ENCODE measurements at regions not wholly inside any gene's neighbourhood (a gene's known extent, or its start where the extent isn't known, plus 50 kb on each side); places are given as distances from the start of the nearest gene placed in this dataset.

DNA sequence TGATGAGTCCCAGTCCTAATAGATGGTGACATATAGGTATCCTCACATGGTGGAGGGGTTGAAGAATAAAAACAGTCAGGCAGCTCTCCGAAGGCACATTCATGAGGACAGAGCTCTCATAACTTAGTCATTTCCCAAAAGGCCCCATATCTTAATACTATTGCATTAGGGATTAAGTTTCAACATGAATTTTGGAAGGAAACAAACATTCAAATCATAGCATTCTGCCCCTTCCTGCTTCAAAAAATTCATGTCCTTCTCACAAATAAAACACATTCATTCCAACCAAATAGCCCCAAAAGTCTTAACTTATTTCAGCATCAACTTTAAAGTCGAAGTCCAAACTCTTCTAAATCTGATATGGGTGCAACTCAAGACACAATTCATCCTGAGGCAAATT lies 277.2 kb upstream of the NR4A3 start:
- TF ChIP-seq, protein P1, sequence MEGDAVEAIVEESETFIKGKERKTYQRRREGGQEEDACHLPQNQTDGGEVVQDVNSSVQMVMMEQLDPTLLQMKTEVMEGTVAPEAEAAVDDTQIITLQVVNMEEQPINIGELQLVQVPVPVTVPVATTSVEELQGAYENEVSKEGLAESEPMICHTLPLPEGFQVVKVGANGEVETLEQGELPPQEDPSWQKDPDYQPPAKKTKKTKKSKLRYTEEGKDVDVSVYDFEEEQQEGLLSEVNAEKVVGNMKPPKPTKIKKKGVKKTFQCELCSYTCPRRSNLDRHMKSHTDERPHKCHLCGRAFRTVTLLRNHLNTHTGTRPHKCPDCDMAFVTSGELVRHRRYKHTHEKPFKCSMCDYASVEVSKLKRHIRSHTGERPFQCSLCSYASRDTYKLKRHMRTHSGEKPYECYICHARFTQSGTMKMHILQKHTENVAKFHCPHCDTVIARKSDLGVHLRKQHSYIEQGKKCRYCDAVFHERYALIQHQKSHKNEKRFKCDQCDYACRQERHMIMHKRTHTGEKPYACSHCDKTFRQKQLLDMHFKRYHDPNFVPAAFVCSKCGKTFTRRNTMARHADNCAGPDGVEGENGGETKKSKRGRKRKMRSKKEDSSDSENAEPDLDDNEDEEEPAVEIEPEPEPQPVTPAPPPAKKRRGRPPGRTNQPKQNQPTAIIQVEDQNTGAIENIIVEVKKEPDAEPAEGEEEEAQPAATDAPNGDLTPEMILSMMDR (IDR thresholded peaks at IDR 0.05), result no peak
- no peak for TF ChIP-seq POLR2A (IDR thresholded peaks at IDR 0.05)

All from uterus (tissue), 2 donors.